ENCODE measurements at regions not wholly inside any gene's neighbourhood (a gene's known extent, or its start where the extent isn't known, plus 50 kb on each side); places are given as distances from the start of the nearest gene placed in this dataset.

- DNase-seq (ENCODE audit: low read depth in 1 of 2, low spot score in 1 of 2) (no peak), FAIRE-seq (no peak), ATAC-seq (no peak)
- POLR2A ChIA-PET: no interaction called here
- H3K9me3 ChIP-seq: no peaks in the 10 kb centered on the region
- 4% methylated on average over 1 of the region's 1 CpG for WGBS (ENCODE audit: missing lambda C conversion rate)
- H3K4me2 ChIP-seq: no peak overlapping the region
- H3K4me1 ChIP-seq: no peaks in the 10 kb centered on the region
- no peak for TF ChIP-seq MYC (IDR thresholded peaks at IDR 0.05; ENCODE audit: borderline replicate concordance, low read length)
- TF ChIP-seq CBX8 (IDR thresholded peaks at IDR 0.05): no peak
- TF ChIP-seq ZFP36 (IDR thresholded peaks at IDR 0.05; ENCODE audit: borderline replicate concordance, partially characterized antibody): no peak
- TF ChIP-seq KDM5A (IDR thresholded peaks at IDR 0.05): no peak
- no peak for TF ChIP-seq MAX (IDR thresholded peaks at IDR 0.05)
- TF ChIP-seq, protein P1, sequence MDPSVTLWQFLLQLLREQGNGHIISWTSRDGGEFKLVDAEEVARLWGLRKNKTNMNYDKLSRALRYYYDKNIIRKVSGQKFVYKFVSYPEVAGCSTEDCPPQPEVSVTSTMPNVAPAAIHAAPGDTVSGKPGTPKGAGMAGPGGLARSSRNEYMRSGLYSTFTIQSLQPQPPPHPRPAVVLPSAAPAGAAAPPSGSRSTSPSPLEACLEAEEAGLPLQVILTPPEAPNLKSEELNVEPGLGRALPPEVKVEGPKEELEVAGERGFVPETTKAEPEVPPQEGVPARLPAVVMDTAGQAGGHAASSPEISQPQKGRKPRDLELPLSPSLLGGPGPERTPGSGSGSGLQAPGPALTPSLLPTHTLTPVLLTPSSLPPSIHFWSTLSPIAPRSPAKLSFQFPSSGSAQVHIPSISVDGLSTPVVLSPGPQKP (IDR thresholded peaks at IDR 0.05; ENCODE audit: low read depth, low read length): no peak
- TF ChIP-seq EHF (CRISPR knock-in tag; IDR thresholded peaks at IDR 0.05): no peak
- TF ChIP-seq ESRRA (IDR thresholded peaks at IDR 0.05; ENCODE audit: borderline replicate concordance, low read length): no peak
- no peak for TF ChIP-seq EHMT2 (IDR thresholded peaks at IDR 0.05; ENCODE audit: low read depth)
- no peak for TF ChIP-seq RNF2 (IDR thresholded peaks at IDR 0.05; ENCODE audit: borderline replicate concordance, low read depth)
- no peak for TF ChIP-seq FOSB (CRISPR knock-in tag; IDR thresholded peaks at IDR 0.05)
- TF ChIP-seq EP300 (IDR thresholded peaks at IDR 0.05): no peak
- no peak for TF ChIP-seq FOSL2 (IDR thresholded peaks at IDR 0.05)
- no peak for TF ChIP-seq FOSL2 (CRISPR knock-in tag; IDR thresholded peaks at IDR 0.05)
- TF ChIP-seq, protein P2, sequence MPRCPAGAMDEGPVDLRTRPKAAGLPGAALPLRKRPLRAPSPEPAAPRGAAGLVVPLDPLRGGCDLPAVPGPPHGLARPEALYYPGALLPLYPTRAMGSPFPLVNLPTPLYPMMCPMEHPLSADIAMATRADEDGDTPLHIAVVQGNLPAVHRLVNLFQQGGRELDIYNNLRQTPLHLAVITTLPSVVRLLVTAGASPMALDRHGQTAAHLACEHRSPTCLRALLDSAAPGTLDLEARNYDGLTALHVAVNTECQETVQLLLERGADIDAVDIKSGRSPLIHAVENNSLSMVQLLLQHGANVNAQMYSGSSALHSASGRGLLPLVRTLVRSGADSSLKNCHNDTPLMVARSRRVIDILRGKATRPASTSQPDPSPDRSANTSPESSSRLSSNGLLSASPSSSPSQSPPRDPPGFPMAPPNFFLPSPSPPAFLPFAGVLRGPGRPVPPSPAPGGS (IDR thresholded peaks at IDR 0.05): no peak
- no peak overlapping the region for H3K27ac ChIP-seq
- CTCF ChIA-PET: no interaction called here
- no peak overlapping the region for H3K4me3 ChIP-seq
Observed at GRCh38 chr3:178901204-178901603, 170.4 kb downstream of the ZMAT3 start.

DNA sequence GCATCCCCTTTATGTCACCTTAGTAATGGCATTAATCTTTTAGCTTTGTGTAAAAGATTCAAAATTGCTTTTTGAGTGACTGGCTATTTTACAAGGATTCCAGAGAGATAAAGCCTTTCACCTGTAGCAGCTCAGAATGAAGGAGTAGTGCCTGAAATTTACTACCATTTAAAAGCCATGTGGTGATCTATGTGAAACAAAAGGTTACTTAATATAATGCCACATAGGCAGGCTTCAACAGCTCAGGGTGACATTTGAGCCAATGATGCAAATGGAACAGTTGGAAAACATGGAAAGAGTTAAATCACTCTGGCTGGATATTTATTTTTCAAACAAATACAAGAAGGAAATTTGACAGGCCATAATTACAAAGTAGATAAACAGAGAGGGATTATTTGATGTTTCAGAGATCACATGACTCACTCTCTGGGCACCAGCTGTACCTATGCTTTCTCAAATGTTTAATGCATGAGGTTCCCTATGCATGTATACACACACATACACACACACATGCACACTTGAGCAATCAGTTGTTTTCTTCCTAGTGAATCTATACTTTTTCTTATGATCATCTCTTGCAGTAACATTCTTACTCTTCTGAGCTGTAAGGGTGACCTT, 171.5 kb downstream of the ZMAT3 start:
- CTCF ChIA-PET: no interaction called here
- ATAC-seq (no peak), FAIRE-seq (no peak), DNase-seq (ENCODE audit: low read depth in 1 of 2, low spot score in 1 of 2) (no peak)
- H3K27ac ChIP-seq: no peak overlapping the region
- H3K9me3 ChIP-seq: no peaks in the 10 kb centered on the region
- POLR2A ChIA-PET: no interaction called here
- TF ChIP-seq SMC3 (IDR thresholded peaks at IDR 0.05) (no peak), MAZ (IDR thresholded peaks at IDR 0.05; ENCODE audit: borderline replicate concordance, low read depth, low read length) (no peak), NPAS2 (CRISPR knock-in tag; IDR thresholded peaks at IDR 0.05; ENCODE audit: borderline replicate concordance) (no peak), RCOR1 (IDR thresholded peaks at IDR 0.05; ENCODE audit: low read depth, low read length) (no peak), HOXA7 (CRISPR knock-in tag; IDR thresholded peaks at IDR 0.05) (no peak), ZSCAN20 (CRISPR knock-in tag; IDR thresholded peaks at IDR 0.05) (no peak), MYC (IDR thresholded peaks at IDR 0.05; ENCODE audit: borderline replicate concordance, low read length) (no peak)
- TF ChIP-seq, protein P3, sequence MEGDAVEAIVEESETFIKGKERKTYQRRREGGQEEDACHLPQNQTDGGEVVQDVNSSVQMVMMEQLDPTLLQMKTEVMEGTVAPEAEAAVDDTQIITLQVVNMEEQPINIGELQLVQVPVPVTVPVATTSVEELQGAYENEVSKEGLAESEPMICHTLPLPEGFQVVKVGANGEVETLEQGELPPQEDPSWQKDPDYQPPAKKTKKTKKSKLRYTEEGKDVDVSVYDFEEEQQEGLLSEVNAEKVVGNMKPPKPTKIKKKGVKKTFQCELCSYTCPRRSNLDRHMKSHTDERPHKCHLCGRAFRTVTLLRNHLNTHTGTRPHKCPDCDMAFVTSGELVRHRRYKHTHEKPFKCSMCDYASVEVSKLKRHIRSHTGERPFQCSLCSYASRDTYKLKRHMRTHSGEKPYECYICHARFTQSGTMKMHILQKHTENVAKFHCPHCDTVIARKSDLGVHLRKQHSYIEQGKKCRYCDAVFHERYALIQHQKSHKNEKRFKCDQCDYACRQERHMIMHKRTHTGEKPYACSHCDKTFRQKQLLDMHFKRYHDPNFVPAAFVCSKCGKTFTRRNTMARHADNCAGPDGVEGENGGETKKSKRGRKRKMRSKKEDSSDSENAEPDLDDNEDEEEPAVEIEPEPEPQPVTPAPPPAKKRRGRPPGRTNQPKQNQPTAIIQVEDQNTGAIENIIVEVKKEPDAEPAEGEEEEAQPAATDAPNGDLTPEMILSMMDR (IDR thresholded peaks at IDR 0.05): no peak
- TF ChIP-seq, protein P4, sequence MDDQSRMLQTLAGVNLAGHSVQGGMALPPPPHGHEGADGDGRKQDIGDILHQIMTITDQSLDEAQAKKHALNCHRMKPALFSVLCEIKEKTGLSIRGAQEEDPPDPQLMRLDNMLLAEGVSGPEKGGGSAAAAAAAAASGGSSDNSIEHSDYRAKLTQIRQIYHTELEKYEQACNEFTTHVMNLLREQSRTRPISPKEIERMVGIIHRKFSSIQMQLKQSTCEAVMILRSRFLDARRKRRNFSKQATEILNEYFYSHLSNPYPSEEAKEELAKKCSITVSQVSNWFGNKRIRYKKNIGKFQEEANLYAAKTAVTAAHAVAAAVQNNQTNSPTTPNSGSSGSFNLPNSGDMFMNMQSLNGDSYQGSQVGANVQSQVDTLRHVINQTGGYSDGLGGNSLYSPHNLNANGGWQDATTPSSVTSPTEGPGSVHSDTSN (IDR thresholded peaks at IDR 0.05): no peak
- no peak overlapping the region for H3K4me3 ChIP-seq
- no peak overlapping the region for H3K4me2 ChIP-seq
- H3K4me1 ChIP-seq: no peaks in the 10 kb centered on the region

All from A549 (cell line).